Right lobe of liver (tissue), 4 donors: ENCODE measurements at regions not wholly inside any gene's neighbourhood (a gene's known extent, or its start where the extent isn't known, plus 50 kb on each side); places are given as distances from the start of the nearest gene placed in this dataset.

Experiments used
- CTCF ChIP-seq, 4 donors: fragments of 200-600 bp in 3 of 4; fragments of 450-650 bp in 1 of 4; IDR thresholded peaks; one replicate each; pipeline versions ENCODE4 v1.5.1 to v1.8.0; 2016 to 2022; ENCODE audit warnings: antibody characterized with exemption in 4 of 4, mild to moderate bottlenecking in 2 of 4
- POLR2A ChIP-seq: fragments of 450-650 bp; IDR thresholded peaks from one replicate; pipeline ENCODE4 v1.6.1; 2017; ENCODE audit warnings: antibody characterized with exemption, mild to moderate bottlenecking
- donor health status: DM: no; HTN: no; CAD: no.
- donor health status: DM: no; HTN: no; CAD: no.
- donor health status: DM: no; HTN: yes; CAD: no.

- TF ChIP-seq CTCF (IDR thresholded peaks at IDR 0.05) (no peak), POLR2A (no peak)
Measured at GRCh38 chr6:119466226-119466625, 116.7 kb upstream of the MAN1A1 start.
